ENCODE measurements at regions not wholly inside any gene's neighbourhood (a gene's known extent, or its start where the extent isn't known, plus 50 kb on each side); places are given as distances from the start of the nearest gene placed in this dataset.

- no peak for TF ChIP-seq CTCF (IDR thresholded peaks at IDR 0.05; ENCODE audit: control extremely low read depth, extremely low read depth)
- no peaks in the 10 kb centered on the region for H3K36me3 ChIP-seq (ENCODE audit: control insufficient read depth in 4 of 4, insufficient read depth in 4 of 4, low read length in 4 of 4)
- H3K9ac ChIP-seq (ENCODE audit: insufficient read depth in 1 of 2, low read length in 2 of 2) = no peak overlapping the region
- H3K27me3 ChIP-seq (ENCODE audit: control insufficient read depth in 3 of 3, insufficient read depth in 3 of 3, low read length in 2 of 3) = no peaks in the 10 kb centered on the region
- peaks cover 0 to 3% (median 0%) of the 10 kb centered on the region in 4 donors for H3K9me3 ChIP-seq (ENCODE audit: control insufficient read depth in 4 of 4, insufficient read depth in 3 of 4, low read length in 3 of 4)
- H3K27ac ChIP-seq (ENCODE audit: low read depth in 1 of 2, low read length in 1 of 2) = no peak overlapping the region
- ATAC-seq (ENCODE audit: insufficient read depth, low FRiP score) = no peak
- no peaks in the 10 kb centered on the region for H3K4me1 ChIP-seq (ENCODE audit: control insufficient read depth in 5 of 5, insufficient read depth in 5 of 5, low read length in 5 of 5)
- DNase-seq = no peak
- no peak overlapping the region for H3K4me3 ChIP-seq
- 65% methylated on average over 5 of the region's 5 CpGs for WGBS, 2 donors
Observed at GRCh38 chr18:35770376-35771014, 189.0 kb downstream of the GALNT1 start.

GRCh38 chr18:35771172-35771571 lies 189.6 kb downstream of the GALNT1 start:
- DNase-seq (no peak), ATAC-seq (ENCODE audit: insufficient read depth, low FRiP score) (no peak)
- no peaks in the 10 kb centered on the region for H3K4me1 ChIP-seq (ENCODE audit: control insufficient read depth in 5 of 5, insufficient read depth in 5 of 5, low read length in 5 of 5)
- no peak overlapping the region for H3K4me3 ChIP-seq
- no peak for TF ChIP-seq CTCF (IDR thresholded peaks at IDR 0.05; ENCODE audit: control extremely low read depth, extremely low read depth)
- no peak overlapping the region for H3K9ac ChIP-seq (ENCODE audit: insufficient read depth in 1 of 2, low read length in 2 of 2)
- WGBS, 2 donors = 78 to 86% methylated on average over 4 of the region's 4 CpGs
- H3K27ac ChIP-seq (ENCODE audit: low read depth in 1 of 2, low read length in 1 of 2) = no peak overlapping the region
- peaks cover 0 to 3% (median 0%) of the 10 kb centered on the region in 4 donors for H3K9me3 ChIP-seq (ENCODE audit: control insufficient read depth in 4 of 4, insufficient read depth in 3 of 4, low read length in 3 of 4)
- no peaks in the 10 kb centered on the region for H3K36me3 ChIP-seq (ENCODE audit: control insufficient read depth in 4 of 4, insufficient read depth in 4 of 4, low read length in 4 of 4)
- no peaks in the 10 kb centered on the region for H3K27me3 ChIP-seq (ENCODE audit: control insufficient read depth in 3 of 3, insufficient read depth in 3 of 3, low read length in 2 of 3)

- H3K36me3 ChIP-seq (ENCODE audit: control insufficient read depth in 4 of 4, insufficient read depth in 4 of 4, low read length in 4 of 4) = no peaks in the 10 kb centered on the region
- no peaks in the 10 kb centered on the region for H3K4me1 ChIP-seq (ENCODE audit: control insufficient read depth in 5 of 5, insufficient read depth in 5 of 5, low read length in 5 of 5)
- no peak overlapping the region for H3K27ac ChIP-seq (ENCODE audit: low read depth in 1 of 2, low read length in 1 of 2)
- H3K27me3 ChIP-seq (ENCODE audit: control insufficient read depth in 3 of 3, insufficient read depth in 3 of 3, low read length in 2 of 3) = peaks cover 0 to 2% (median 0%) of the 10 kb centered on the region in 3 donors
- no peak for TF ChIP-seq CTCF (IDR thresholded peaks at IDR 0.05; ENCODE audit: control extremely low read depth, extremely low read depth)
- no peak for ATAC-seq (ENCODE audit: insufficient read depth, low FRiP score)
- H3K9ac ChIP-seq (ENCODE audit: insufficient read depth in 1 of 2, low read length in 2 of 2) = no peak overlapping the region
- DNase-seq = peak in 2 of 3 donors; percentile 11 to 38
- WGBS, 2 donors = 57 to 69% methylated on average over 2 of the region's 2 CpGs
- H3K4me3 ChIP-seq = no peak overlapping the region
- H3K9me3 ChIP-seq (ENCODE audit: control insufficient read depth in 4 of 4, insufficient read depth in 3 of 4, low read length in 3 of 4) = peaks cover 0 to 5% (median 0%) of the 10 kb centered on the region in 4 donors
Observed at GRCh38 chr18:35775887-35776286, 194.3 kb downstream of the GALNT1 start.

GRCh38 chr18:35776473-35776872 lies 194.9 kb downstream of the GALNT1 start:
- Histone ChIP-seq H3K4me3 (no peak overlapping the region), H3K9me3 (ENCODE audit: control insufficient read depth in 4 of 4, insufficient read depth in 3 of 4, low read length in 3 of 4) (peaks cover 0 to 5% (median 0%) of the 10 kb centered on the region in 4 donors), H3K27me3 (ENCODE audit: control insufficient read depth in 3 of 3, insufficient read depth in 3 of 3, low read length in 2 of 3) (peaks cover 0 to 2% (median 0%) of the 10 kb centered on the region in 3 donors), H3K9ac (ENCODE audit: insufficient read depth in 1 of 2, low read length in 2 of 2) (no peak overlapping the region), H3K27ac (ENCODE audit: low read depth in 1 of 2, low read length in 1 of 2) (no peak overlapping the region), H3K4me1 (ENCODE audit: control insufficient read depth in 5 of 5, insufficient read depth in 5 of 5, low read length in 5 of 5) (no peaks in the 10 kb centered on the region), H3K36me3 (ENCODE audit: control insufficient read depth in 4 of 4, insufficient read depth in 4 of 4, low read length in 4 of 4) (no peaks in the 10 kb centered on the region)
- no peak for TF ChIP-seq CTCF (IDR thresholded peaks at IDR 0.05; ENCODE audit: control extremely low read depth, extremely low read depth)
- WGBS, 2 donors = 94 to 97% methylated on average over 2 of the region's 2 CpGs
- no peak for ATAC-seq (ENCODE audit: insufficient read depth, low FRiP score)
- DNase-seq = no peak

Measured in lung (tissue), 11 donors.